ENCODE measurements at regions not wholly inside any gene's neighbourhood (a gene's known extent, or its start where the extent isn't known, plus 50 kb on each side); places are given as distances from the start of the nearest gene placed in this dataset.

DNA sequence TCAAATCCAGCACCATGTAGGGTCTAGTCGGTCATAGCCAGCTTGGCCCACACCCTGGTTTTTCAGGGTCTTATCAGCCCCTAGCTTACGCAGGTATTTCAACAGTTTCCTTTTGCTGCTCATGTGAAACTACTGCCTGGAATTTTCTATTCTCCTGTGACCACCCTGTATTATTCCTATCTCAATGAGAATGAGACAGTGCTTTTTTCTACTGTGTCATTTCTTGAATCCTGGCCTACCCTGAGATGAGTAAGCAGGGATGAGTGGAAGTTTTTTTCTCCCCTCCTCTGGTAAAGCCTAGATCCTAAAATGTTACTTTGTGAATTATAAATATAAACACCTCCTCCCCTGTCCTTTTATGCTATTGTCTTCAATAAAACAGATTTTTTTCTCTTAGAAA lies 62.7 kb upstream of the ARID2 start:
- Histone ChIP-seq H3K27me3 (no peaks in the 10 kb centered on the region), H3K4me3 (no peak overlapping the region), H3K4me1 (peaks cover 0 to 29% of the 10 kb centered on the region in 2 donors), H3K36me3 (no peaks in the 10 kb centered on the region), H3K9me3 (no peaks in the 10 kb centered on the region), H3K27ac (no peak overlapping the region)
- DNase-seq (no peak), ATAC-seq (no peak)
- TF ChIP-seq, protein P1, sequence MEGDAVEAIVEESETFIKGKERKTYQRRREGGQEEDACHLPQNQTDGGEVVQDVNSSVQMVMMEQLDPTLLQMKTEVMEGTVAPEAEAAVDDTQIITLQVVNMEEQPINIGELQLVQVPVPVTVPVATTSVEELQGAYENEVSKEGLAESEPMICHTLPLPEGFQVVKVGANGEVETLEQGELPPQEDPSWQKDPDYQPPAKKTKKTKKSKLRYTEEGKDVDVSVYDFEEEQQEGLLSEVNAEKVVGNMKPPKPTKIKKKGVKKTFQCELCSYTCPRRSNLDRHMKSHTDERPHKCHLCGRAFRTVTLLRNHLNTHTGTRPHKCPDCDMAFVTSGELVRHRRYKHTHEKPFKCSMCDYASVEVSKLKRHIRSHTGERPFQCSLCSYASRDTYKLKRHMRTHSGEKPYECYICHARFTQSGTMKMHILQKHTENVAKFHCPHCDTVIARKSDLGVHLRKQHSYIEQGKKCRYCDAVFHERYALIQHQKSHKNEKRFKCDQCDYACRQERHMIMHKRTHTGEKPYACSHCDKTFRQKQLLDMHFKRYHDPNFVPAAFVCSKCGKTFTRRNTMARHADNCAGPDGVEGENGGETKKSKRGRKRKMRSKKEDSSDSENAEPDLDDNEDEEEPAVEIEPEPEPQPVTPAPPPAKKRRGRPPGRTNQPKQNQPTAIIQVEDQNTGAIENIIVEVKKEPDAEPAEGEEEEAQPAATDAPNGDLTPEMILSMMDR (IDR thresholded peaks at IDR 0.05) = no peak
- intact Hi-C loops (cut with DNase I) = no loop called here

DNA sequence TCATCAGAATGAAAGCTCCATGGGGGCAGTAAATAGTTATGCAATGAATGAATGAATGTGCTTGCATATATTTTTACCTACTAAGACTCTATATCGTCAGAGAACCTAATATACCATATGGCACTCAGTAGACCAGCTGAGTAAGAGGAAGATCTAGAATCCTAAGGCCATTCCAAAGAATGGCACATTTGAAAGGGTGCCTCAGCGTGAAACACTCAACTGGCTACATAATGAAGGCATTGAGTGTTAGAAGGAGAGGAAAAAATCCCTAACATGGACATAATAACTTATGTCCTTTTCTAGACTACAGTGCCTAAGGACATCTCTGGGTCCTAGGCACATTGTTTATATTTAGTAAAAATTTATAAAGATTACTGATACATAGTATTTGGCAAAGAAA lies 61.7 kb upstream of the ARID2 start:
- H3K9me3 ChIP-seq = no peaks in the 10 kb centered on the region
- DNase-seq (no peak), ATAC-seq (no peak)
- no peaks in the 10 kb centered on the region for H3K36me3 ChIP-seq
- TF ChIP-seq, protein P1 (IDR thresholded peaks at IDR 0.05) = no peak
- intact Hi-C loops (cut with DNase I) = no loop called here
- peaks cover 0 to 29% of the 10 kb centered on the region in 2 donors for H3K4me1 ChIP-seq
- no peaks in the 10 kb centered on the region for H3K27me3 ChIP-seq
- H3K4me3 ChIP-seq = no peak overlapping the region
- no peak overlapping the region for H3K27ac ChIP-seq

DNA sequence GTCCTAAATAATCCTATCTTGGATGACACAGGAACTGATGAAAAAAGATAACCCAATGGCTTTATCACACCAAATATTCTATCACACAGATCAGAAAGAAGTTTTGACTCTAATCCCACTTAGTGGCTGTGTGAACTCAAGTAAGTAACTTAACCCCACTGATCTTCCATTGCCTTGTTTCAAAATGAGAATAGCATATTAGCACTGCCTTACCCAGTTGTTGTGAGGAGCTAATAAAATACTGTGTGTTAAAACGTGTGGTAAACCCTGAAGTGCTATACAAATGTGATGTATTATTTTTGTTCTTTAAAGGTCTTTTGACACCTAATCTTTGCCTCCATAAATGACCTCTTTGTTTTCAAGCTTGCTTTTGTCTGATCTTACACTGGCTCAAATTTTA lies 60.9 kb upstream of the ARID2 start:
- no peak overlapping the region for H3K27ac ChIP-seq
- intact Hi-C loops (cut with DNase I) = no loop called here

DNA sequence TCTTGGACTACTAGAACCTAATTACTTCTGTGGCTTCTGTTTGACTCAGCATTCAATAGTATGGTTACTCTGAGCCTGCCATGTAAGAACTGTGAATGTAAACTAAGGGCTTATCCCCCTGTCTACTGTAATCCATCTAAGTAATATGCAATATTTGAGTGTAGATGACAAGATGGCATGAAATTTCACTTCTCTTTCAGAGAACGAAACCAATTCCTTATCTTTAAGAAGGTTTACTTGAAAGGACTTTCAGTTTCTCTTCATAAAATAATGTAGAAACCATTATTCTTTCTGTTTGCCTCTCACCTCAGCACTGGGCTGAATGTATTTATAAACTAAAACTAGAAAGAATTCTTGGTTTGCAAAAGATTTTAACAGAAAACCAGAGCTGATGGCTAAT lies 60.4 kb upstream of the ARID2 start:
- Histone ChIP-seq H3K27ac (no peak overlapping the region), H3K36me3 (no peaks in the 10 kb centered on the region), H3K4me3 (no peak overlapping the region), H3K9me3 (no peaks in the 10 kb centered on the region), H3K27me3 (no peaks in the 10 kb centered on the region), H3K4me1 (peaks cover 0 to 34% of the 10 kb centered on the region in 2 donors)
- intact Hi-C loops (cut with DNase I) = no loop called here
- ATAC-seq (peak; percentile 53), DNase-seq (no peak)
- TF ChIP-seq, protein P1 (IDR thresholded peaks at IDR 0.05) = no peak

More for the DNA sequence above, 60.9 kb upstream of the ARID2 start:
- TF ChIP-seq, protein P1 (IDR thresholded peaks at IDR 0.05) = no peak
- Histone ChIP-seq H3K4me1 (peaks cover 0 to 32% of the 10 kb centered on the region in 2 donors), H3K27me3 (no peaks in the 10 kb centered on the region), H3K4me3 (no peak overlapping the region), H3K36me3 (no peaks in the 10 kb centered on the region), H3K9me3 (no peaks in the 10 kb centered on the region)
- DNase-seq = no peak
- ATAC-seq = no peak

DNA sequence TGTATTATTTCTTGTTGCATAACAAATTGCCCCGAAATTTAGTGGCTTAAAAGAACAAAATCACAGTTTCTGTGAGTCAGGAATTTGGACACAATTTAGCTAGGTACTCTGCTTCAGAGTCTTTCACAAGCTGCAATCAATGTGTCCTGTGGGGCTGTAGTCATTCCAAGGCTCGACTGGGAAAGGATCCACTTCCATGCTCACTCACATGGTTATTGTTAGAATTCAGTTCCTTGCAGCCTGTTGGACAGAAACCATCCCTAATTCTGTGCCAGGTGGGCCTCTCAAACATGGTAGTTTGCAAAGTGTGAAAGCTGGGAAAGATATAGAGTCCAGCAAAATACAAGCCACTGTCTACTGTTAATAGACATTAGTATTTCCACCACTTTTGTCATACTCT lies 59.7 kb upstream of the ARID2 start:
- no peak overlapping the region for H3K27ac ChIP-seq
- no peak for ATAC-seq
- TF ChIP-seq, protein P1 (IDR thresholded peaks at IDR 0.05) = no peak

More for the DNA sequence above, 59.7 kb upstream of the ARID2 start:
- no peak for DNase-seq
- Histone ChIP-seq H3K9me3 (no peaks in the 10 kb centered on the region), H3K36me3 (no peaks in the 10 kb centered on the region), H3K4me3 (no peak overlapping the region), H3K27me3 (no peaks in the 10 kb centered on the region), H3K4me1 (peaks cover 0 to 37% of the 10 kb centered on the region in 2 donors)
- intact Hi-C loops (cut with DNase I) = no loop called here
